Astrocyte of the cerebellum (primary cell): ENCODE measurements at regions not wholly inside any gene's neighbourhood (a gene's known extent, or its start where the extent isn't known, plus 50 kb on each side); places are given as distances from the start of the nearest gene placed in this dataset.
"Not testable (repeated sequence)": the region's sequence is repeated elsewhere in the genome, so short reads cannot be mapped to it uniquely, and the experiment has no call there.

Experiments
- DNase-seq: peaks from one replicate; pipeline ENCODE4 v3.0.0-alpha.2; 2011; ENCODE audit warnings: low read depth
- H3K4me3 ChIP-seq: 2 replicates; pipeline ENCODE4 v1.5.1; 2011; ENCODE audit warnings: mild to moderate bottlenecking, low read depth, low read length, moderate library complexity
- CTCF ChIP-seq: IDR thresholded peaks from 2 replicates; pipeline ENCODE4 v1.5.1; 2012; ENCODE audit warnings: low read length, low read depth, moderate library complexity, mild to moderate bottlenecking; ENCODE audit errors: missing control alignments
- in situ Hi-C: cut with HindIII; loops from 2 replicates; pipeline ENCODE4 v1.10.0; 2017; ENCODE audit warnings: low sequenced_read_pairs

DNA sequence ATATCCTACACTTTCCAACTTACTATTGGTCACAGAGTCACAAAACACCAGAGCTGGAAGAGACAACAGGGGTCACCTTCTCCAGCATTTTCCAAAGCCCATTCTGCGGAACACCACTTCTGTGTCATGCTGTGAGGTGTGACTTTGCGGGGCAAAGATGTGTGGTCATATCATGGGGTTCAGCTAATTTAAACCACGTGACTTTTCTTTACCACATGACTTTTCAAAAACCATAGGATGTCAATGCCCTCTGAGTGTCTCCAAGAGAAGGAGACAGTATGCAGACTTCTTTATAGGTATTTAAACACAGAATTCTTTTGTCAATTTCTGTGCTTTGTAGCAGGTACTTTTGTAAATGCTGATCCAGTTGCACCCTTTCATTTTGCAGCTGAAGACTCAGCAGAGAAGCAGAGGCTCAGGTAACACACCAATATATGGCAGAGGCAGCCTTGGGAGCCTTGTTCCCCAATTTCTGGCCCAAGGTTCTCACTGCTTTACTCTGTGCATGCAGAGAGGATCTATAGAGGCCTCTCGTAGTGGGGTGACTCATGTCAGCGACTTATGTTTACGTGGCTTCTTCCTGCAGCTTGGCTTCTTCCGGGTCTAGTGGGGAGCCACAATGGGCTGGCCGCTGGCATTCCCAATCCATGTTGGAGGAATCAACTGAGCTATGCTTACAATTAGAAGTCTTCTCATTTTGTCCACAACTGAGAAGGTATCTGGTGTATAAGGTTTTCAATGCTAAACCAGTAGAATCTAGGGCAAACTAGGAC is 104.0 kb upstream of the RHOBTB1 start:
- no peak for DNase-seq
- TF ChIP-seq CTCF, result no peak
- H3K4me3 ChIP-seq, result no peak overlapping the region
- in situ Hi-C loops, result no loop called here

DNA sequence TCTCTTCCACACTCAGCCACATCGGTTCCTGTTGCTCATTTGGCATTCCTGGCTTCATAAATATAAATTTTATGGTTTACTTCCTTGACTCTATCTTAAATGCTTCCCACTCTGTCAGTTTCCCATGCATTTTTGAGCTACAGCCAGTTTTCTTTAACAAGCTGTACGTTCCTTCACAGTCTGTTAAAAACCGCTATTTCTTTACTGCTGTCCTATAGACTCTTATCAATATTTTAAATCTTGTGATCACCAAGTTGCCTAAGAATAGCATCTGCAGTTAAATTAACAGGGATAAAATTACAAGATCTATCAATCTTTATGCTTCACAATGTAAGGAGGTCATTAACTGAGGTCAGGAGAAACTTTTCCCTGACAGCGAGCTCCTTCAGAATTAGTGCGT is 103.1 kb upstream of the RHOBTB1 start:
- TF ChIP-seq CTCF, result no peak
- in situ Hi-C loops, result no loop called here
- DNase-seq, result no peak
- H3K4me3 ChIP-seq, result no peak overlapping the region

DNA sequence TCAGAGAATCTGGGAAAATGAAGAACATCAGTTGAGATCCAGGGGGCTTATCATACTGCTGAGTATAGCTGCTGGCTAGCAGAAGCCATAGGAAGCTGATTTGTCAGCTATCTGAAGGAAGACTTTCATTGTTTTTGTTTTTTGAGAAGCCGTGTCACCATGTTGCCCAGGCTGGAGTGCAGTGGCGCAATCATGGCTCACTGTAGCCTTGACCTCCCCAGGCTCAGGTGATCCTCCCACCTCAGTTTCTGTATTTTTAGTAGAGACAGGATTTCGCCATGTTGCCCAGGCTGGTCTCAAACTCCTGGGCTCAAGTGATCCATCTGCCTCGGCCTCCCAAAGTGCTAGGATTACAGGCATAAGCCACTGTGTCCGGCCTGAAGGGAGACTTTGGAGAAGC is 101.5 kb upstream of the RHOBTB1 start:
- in situ Hi-C loops, DNase-seq, H3K4me3 ChIP-seq: not testable (repeated sequence)

- in situ Hi-C loops, result no loop called here
- no peak for DNase-seq
- TF ChIP-seq CTCF, result no peak
Measured at GRCh38 chr10:61042533-61042932, 98.5 kb upstream of the RHOBTB1 start.

GRCh38 chr10:61040399-61041016 is 96.5 kb upstream of the RHOBTB1 start:
- no peak for TF ChIP-seq CTCF
- no peak for DNase-seq
- in situ Hi-C loops, result no loop called here
- no peak overlapping the region for H3K4me3 ChIP-seq

More at GRCh38 chr10:61042533-61042932, 98.5 kb upstream of the RHOBTB1 start:
- no peak overlapping the region for H3K4me3 ChIP-seq

DNA sequence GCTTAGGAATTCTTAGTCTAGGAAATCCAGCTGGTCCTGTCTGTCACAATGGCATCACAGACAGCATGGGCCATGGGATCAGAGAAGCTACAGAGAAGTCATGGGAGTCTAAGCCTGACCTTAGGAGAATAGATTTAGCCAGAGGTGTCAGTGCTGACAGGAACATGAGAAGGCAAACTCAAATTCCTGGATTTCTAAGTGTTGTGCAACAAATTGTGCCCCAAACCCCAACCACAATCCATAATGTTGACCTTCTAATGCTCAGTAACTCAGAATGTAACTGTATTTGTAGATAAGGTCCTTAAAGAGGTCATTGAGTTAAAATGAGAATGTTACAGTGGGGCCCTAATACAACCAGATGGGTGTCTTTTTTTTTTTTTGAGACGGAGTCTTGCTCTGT is 95.9 kb upstream of the RHOBTB1 start:
- no peak for DNase-seq
- TF ChIP-seq CTCF, result no peak
- H3K4me3 ChIP-seq, result no peak overlapping the region
- in situ Hi-C loops, result no loop called here

GRCh38 chr10:61037261-61037830 is 93.4 kb upstream of the RHOBTB1 start:
- DNase-seq, in situ Hi-C loops, H3K4me3 ChIP-seq: not testable (repeated sequence)

DNA sequence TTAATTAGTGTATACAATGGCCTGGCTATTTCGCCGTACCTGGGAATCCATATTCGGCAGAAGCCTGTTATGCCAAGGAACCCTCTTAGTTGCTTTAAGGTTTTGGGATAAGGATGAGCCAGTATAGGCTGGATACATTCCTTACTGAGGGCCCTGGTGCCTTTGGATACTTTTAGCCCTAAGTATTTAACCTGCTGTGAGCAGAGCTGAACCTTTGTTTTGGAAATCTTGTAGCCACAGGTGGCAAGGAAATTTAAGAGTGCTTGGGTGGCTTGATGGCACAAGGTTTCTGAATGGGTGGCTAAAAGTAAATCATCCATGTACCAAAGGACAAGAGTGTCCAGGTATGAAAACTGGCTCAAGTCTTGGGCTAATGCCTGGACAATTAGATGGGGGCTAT is 92.2 kb upstream of the RHOBTB1 start:
- DNase-seq, H3K4me3 ChIP-seq, in situ Hi-C loops: not testable (repeated sequence)
